Neural progenitor cell (in vitro differentiated cells): ENCODE measurements at regions not wholly inside any gene's neighbourhood (a gene's known extent, or its start where the extent isn't known, plus 50 kb on each side); places are given as distances from the start of the nearest gene placed in this dataset.

ENCODE experiments used
- CTCF ChIP-seq: fragments of 200-600 bp; sonication (generic); IDR thresholded peaks from 2 replicates; pipeline ENCODE4 v1.5.1; 2017; ENCODE audit warnings: antibody characterized with exemption, mild to moderate bottlenecking
- EZH2 ChIP-seq: fragments of 200-600 bp; sonication (generic); IDR thresholded peaks from 2 replicates; pipeline ENCODE4 v1.6.1; 2017; ENCODE audit warnings: antibody characterized with exemption, mild to moderate bottlenecking, moderate library complexity
- EZH2phosphoT487 ChIP-seq: fragments of 200-600 bp; sonication (generic); IDR thresholded peaks from 2 replicates; pipeline ENCODE4 v1.6.1; 2017; ENCODE audit warnings: antibody characterized with exemption

- TF ChIP-seq CTCF (no peak), EZH2 (no peak), EZH2phosphoT487 (no peak)
Measured at GRCh38 chr12:91897025-91897515, 248.6 kb downstream of the BTG1 start.
